GM03348 (cell line): ENCODE measurements at regions not wholly inside any gene's neighbourhood (a gene's known extent, or its start where the extent isn't known, plus 50 kb on each side); places are given as distances from the start of the nearest gene placed in this dataset.

ENCODE experiments used
- DNase-seq: peaks from one replicate; pipeline ENCODE4 v3.0.0; 2012; ENCODE audit warnings: low spot score

DNA sequence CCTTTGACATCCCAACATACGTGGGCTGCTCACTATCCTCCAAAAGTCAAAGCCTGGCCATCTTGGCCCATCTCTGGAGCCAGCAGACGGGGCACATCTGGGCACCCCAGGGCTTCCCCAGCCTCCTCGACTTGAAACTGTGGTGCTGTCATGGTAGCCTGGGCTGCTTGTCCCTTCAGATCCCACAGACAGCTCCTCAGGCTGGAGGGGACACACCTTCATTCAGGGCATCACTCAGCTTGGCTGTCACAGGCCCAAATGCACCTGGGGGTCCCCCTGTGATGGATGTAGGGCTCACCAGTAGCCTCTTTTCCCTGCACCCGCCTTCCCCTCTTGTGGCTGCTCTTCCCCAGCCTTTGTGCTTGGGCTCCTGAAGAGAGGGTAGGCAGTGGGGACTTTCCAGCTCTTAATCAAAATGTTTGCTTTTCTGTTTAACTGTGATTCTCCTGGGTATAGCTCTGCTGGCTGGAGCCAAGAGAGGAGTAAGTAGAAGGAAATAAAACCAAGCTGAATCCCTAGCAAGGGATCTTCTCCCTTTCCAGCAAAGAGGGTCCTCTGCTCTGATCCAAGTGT lies 92.3 kb downstream of the GYPC start:
- DNase-seq = no peak

- DNase-seq = no peak
These were observed 93.1 kb downstream of the GYPC start for GRCh38 chr2:126748929-126749518.

- DNase-seq = no peak
These were observed 93.6 kb downstream of the GYPC start for GRCh38 chr2:126749537-126749936.

- DNase-seq = no peak
These were observed 94.5 kb downstream of the GYPC start for GRCh38 chr2:126750506-126750905.

GRCh38 chr2:126751477-126751876 lies 95.5 kb downstream of the GYPC start:
- DNase-seq = no peak

GRCh38 chr2:126752876-126753275 lies 96.9 kb downstream of the GYPC start:
- DNase-seq = no peak

GRCh38 chr2:126753501-126754212 lies 97.7 kb downstream of the GYPC start:
- no peak for DNase-seq

GRCh38 chr2:126754240-126755004 lies 98.5 kb downstream of the GYPC start:
- DNase-seq = no peak

DNA sequence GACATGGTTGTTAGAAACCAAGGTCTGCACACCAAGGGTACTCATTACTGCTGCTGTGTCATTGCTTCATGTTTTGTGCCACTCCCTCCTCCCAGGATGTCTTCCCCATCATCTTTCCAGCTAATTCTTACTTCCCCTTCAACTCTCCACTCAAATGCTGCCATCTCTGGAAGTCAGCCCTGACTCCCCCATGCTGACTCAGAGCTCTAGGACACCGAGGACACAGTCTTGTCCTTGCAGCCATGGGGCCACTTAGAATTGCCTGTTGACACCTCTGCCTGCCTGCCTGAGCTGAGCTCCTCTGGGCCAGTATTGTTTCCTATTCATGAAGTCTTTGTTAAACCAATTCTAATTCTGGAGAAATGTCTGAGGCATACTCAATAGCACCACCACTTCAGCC lies 100.2 kb downstream of the GYPC start:
- DNase-seq = no peak

DNA sequence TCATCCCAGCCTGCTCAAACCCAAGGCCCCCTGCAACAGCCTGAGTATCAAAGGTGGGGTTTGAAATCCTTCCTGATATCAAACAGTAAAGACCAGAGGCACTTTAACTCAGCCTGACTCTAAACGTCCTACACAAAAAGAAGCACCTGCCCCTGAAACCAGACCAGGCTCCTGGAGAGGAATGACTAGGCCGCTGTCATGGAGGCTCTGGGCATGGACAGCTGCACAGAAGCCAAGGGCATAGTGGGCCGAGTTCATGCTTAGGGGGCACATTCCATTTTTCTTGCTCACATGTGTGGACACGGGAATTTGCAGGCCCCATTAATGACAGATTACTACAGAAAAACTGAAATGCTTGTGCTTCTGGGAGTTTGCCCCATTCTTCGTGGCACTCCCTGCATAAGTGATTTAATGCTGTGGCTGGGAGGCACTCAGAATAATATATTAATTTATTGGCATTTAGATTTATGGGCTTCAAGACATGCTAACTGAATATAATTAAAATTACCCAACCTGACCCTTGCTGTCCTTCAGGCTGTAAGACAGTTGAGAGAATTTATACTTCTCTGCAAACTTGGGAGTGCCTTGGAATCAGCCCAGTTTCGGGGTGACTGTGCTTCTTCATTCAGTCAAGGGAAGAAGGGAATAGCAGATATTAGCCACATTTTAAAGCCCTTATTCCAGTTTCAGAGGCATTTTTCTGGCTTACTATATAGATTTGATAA lies 105.5 kb downstream of the GYPC start:
- DNase-seq = no peak

DNA sequence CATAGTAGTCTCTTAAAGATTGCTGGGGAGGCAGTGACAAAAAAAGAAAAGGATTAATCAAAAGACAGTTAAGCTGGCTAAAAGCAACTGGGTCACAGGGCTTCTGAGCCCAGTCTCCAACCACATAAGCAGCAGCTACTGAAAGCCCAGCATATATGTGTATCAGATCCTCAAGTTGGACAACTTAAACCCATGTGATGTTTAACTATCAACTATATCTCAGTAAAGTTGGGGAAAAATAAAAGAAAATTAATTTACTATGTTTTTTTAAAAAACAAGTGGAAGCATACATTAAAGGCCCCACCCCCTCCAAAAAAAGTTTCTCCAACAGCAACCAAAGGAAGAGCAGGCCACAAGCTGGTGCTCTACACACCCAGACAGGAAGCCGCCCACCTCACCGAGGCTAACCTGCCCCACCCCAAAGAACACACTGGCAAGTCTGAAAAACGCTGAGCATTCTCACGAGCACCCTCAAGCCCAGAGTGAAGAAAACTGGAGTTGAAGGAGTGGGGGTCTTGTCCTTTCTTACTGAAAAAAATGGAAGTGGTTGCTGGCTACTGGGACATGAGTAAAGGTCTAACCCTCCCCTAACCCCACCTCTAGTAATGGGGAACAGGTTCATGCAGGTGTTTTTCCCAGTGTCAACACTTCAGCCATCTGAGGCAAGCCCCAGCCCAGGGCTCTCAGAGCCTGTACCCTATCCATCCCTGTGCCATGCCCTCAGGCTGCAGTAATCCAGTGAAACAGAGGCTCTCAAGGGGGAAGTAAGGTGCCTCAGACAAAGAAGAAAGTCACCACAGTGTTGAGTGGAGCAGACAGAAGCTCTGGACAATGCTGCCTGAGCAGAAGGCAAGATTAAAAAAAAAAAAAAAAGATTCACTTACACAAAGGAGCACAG lies 106.3 kb downstream of the GYPC start:
- DNase-seq = no peak

DNA sequence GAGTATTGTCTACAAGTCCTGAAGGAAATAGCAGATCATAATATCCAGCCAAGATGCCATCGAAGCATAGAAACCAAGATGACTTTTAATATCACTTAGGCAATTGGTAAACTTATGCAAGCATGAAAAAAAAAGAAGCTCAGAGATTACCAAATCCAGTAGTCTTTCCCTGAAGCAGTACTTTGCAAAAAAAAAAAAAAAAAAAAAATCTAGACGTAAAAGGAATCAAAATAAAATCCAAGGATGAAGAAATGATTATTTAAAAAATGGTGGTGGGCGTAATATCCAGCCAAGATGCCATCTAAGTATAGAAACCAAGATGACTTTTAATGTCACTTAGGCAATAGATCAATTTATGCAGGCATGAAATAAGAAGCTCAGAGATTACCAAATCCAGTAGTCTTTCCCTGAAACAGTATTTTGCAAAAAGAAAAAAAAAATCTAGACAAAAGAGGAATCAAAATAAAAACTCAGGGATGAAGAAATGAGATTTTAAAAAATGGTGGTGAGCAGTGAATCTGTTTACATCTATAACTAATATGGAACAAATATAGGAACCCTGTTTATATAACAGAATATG lies 108.8 kb downstream of the GYPC start:
- DNase-seq = no peak

DNA sequence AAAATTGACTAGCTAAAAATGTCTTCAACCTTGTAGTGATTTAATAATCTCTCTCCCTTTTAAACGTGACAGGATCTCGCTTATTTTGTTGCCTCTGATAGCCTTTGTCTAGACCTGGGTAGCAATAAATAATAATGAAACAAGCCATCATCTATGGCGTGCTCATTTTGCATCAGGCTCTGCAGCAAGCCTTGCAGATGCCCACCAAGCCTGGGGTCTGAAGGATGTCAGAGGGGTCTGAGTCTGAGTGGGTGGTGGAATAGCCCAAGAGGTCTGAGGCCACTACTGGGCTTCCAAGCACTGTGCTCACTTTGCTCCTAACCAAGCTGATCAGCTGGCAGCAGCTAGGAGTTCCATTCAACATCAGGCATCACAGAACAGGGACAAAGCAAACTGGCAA lies 109.4 kb downstream of the GYPC start:
- no peak for DNase-seq

DNA sequence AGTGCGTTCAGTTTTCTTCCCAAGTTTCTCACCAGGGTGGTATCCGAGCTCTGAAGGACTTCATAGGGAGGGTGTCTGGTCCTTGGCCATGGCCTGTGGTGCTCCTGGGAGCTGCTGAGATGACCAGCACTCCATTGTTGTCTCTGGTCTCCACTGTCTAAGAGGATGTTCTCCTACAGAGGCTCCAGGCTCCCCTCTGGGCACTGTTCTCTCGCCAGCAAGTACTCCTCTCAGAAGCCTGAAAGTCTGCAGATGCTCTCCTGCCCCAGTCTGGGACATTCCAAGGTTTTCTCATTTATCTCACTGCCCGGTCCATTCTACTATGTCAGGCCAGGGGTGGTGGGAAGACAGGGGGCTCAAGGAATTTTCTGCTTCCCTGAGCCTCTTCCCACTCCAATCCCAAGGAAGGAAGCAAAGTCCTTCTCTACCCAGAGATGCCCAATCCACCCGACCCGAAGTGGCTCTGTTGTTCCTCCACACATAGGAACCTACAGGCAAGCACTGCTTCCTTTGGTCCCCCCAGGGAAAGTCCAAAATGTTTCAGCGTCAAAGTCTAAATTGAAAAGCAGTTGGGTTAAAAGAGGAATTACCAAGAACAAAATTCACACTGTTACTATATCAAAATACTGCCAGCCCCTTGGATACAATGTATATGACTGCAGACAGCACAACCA lies 110.5 kb downstream of the GYPC start:
- no peak for DNase-seq

DNA sequence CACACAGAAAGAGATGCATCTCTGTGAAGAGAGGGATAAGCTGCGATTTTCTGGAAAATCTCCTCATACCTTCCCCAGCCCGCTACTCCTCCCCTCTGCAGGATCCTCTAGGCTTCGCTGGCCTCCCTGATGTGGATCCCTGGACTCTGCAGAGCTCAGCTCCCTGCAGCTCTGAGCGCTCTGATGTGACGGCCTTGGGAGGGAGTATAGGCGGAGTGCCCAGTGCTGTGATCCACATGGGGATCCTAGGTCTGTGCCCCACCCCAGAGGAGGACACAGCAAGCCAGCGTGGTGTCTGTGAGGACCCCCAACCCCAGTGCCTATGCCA lies 111.0 kb downstream of the GYPC start:
- no peak for DNase-seq

GRCh38 chr2:126769118-126769517 lies 113.2 kb downstream of the GYPC start:
- DNase-seq = no peak

- no peak for DNase-seq
These were observed 114.5 kb downstream of the GYPC start for GRCh38 chr2:126770466-126770865.

- DNase-seq = no peak
These were observed 115.1 kb downstream of the GYPC start for GRCh38 chr2:126771094-126771493.

DNA sequence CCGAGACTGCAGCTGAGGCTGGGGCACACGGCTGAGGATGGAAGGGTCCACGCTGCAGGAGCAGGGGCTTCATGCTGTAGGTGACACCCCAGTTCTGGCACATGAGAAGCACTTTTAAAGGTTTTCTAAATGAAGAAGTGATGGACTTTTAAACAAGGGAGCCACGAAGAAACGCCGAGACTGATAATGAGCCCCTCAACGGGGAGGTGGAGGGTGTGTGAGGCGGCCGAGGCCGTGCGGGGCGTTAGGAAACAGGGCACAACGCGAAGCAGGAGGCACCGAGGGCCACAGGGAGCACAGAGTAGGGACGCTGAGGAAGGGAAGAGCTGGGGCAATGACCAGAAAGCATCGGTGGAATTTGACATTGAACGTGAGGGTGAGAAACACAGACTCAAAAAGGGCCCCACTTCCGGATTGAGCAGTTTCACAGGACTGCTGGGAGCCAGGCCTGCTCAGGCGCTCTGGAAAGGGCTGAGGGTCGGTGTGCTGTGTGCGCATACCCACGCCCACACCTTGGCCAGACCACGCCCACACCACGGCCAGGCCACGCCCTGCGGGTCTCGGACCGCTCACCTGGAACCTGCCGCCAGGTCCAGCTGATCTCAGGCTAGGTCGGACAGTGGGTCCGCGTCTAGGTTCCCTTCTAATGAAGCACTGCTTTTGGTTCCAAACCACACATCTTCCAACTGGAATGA lies 115.7 kb downstream of the GYPC start:
- no peak for DNase-seq

DNA sequence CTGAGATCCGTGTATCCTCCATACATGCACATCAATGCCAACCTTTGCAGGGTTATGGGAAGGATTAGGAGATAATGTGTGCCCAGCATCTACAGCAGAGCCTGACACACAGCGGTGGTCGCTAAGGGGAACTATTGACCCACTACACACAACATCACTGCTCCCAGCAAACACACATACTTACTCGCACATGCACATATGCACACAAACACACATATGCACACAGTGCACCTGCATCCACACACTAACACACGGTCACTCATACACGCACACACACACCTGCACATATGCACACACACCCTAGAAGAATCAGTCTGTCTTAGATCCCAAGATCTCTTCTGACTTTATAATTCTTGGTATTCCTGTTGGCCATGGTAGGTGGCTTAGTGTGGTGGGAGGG lies 118.3 kb downstream of the GYPC start:
- no peak for DNase-seq
